SK-N-SH (cell line): ENCODE measurements at regions not wholly inside any gene's neighbourhood (a gene's known extent, or its start where the extent isn't known, plus 50 kb on each side); places are given as distances from the start of the nearest gene placed in this dataset.
"Not testable (repeated sequence)": the region's sequence is repeated elsewhere in the genome, so short reads cannot be mapped to it uniquely, and the experiment has no call there.

Experiments
- CTCF ChIA-PET: fragments of 300-600, 350-600 bp; formaldehyde crosslinking; extraction: SDS; loops from one replicate; lab custom pipeline; 2021; lab: Yijun Ruan, JAX
- POLR2A ChIA-PET: fragments of 350-600 bp; sonication (Branson Sonifier 250); formaldehyde crosslinking; extraction: SDS; loops from one replicate; lab custom pipeline; 2020; ENCODE audit warnings: antibody characterized with exemption, inconsistent platforms; lab: Yijun Ruan, JAX
- DNase-seq: peaks from one replicate; pipeline ENCODE4 v3.0.0; 2012
- H2AFZ ChIP-seq: fragments of 200-600 bp; sonication (generic); 2 replicates; pipeline ENCODE4 v1.8.1; 2016; ENCODE audit warnings: antibody characterized with exemption, mild to moderate bottlenecking, low read depth
- H3F3A ChIP-seq: fragments of 200-600 bp; sonication (generic); replicated peaks from 2 replicates; pipeline ENCODE3; 2016; ENCODE audit warnings: antibody characterized with exemption, mild to moderate bottlenecking; ENCODE audit not compliant: insufficient read depth
- H3K27ac ChIP-seq, 2 experiments: fragments of 200-500 bp in 1 of 2; fragments of 200-600 bp in 1 of 2; sonication (Bioruptor generic) in 1 of 2; sonication (generic), shearing (Covaris generic) in 1 of 2; 2 replicates each; pipeline versions ENCODE4 v1.5.1 to v1.6.1; 2014 to 2016; ENCODE audit warnings: low read depth in 2 of 2, inconsistent platforms in 1 of 2, low read length in 1 of 2, mild to moderate bottlenecking in 1 of 2, mixed read lengths in 1 of 2
- H3K27me3 ChIP-seq: fragments of 200-600 bp; sonication (generic), shearing (Covaris generic); 2 replicates; pipeline ENCODE4 v1.6.1; 2016; ENCODE audit warnings: mixed run types; ENCODE audit not compliant: insufficient read depth
- H3K36me3 ChIP-seq, 2 experiments: fragments of 200-500 bp in 1 of 2; fragments of 200-600 bp in 1 of 2; sonication (Bioruptor generic) in 1 of 2; sonication (generic) in 1 of 2; replicated peaks in 1 of 2; 2 replicates each; pipeline versions ENCODE3 to v1.5.1; 2014 to 2016; ENCODE audit warnings: low read length in 1 of 2, mild to moderate bottlenecking in 1 of 2; ENCODE audit not compliant: insufficient read depth in 2 of 2, control insufficient read depth in 1 of 2
- H3K4me1 ChIP-seq, 2 experiments: fragments of 200-500 bp in 1 of 2; fragments of 200-600 bp in 1 of 2; sonication (Bioruptor generic) in 1 of 2; sonication (generic), shearing (Covaris generic) in 1 of 2; 2 replicates each; pipeline versions ENCODE4 v1.5.1 to v1.6.1; 2014 to 2016; ENCODE audit warnings: low read depth in 1 of 2, low read length in 1 of 2, mixed run types in 1 of 2; ENCODE audit not compliant: insufficient read depth in 2 of 2, control insufficient read depth in 1 of 2
- H3K4me2 ChIP-seq: fragments of 200-600 bp; sonication (generic), shearing (Covaris generic); 2 replicates; pipeline ENCODE4 v1.6.1; 2017; ENCODE audit warnings: mixed run types
- H3K4me3 ChIP-seq, 2 experiments: fragments of 200-500 bp in 1 of 2; fragments of 200-600 bp in 1 of 2; sonication (Bioruptor generic) in 1 of 2; sonication (generic), shearing (Covaris generic) in 1 of 2; 2 replicates each; pipeline versions ENCODE4 v1.5.1 to v1.8.1; 2014 to 2016; ENCODE audit warnings: low read depth in 2 of 2, inconsistent platforms in 1 of 2, low read length in 1 of 2, mild to moderate bottlenecking in 1 of 2, mixed read lengths in 1 of 2, moderate library complexity in 1 of 2
- H3K79me2 ChIP-seq: fragments of 200-600 bp; sonication (generic); 2 replicates; pipeline ENCODE4 v1.8.1; 2017; ENCODE audit warnings: mild to moderate bottlenecking; ENCODE audit not compliant: insufficient read depth
- H3K9ac ChIP-seq: fragments of 200-600 bp; sonication (generic); 2 replicates; pipeline ENCODE4 v1.6.1; 2017; ENCODE audit warnings: mixed run types
- H3K9me2 ChIP-seq: fragments of 200-600 bp; sonication (generic); 2 replicates; pipeline ENCODE4 v1.6.1; 2017; ENCODE audit warnings: mixed run types
- H3K9me3 ChIP-seq: fragments of 200-600 bp; sonication (generic); 2 replicates; pipeline ENCODE4 v1.6.1; 2017; ENCODE audit warnings: mixed run types, mild to moderate bottlenecking, moderate library complexity
- H4K20me1 ChIP-seq: fragments of 200-600 bp; sonication (generic); 2 replicates; pipeline ENCODE4 v1.6.1; 2017; ENCODE audit warnings: mild to moderate bottlenecking, mixed run types; ENCODE audit not compliant: insufficient read depth
- CHD2 ChIP-seq: fragments of 150-350 bp; IDR thresholded peaks from 2 replicates; pipeline ENCODE4 v1.6.1; 2018; ENCODE audit warnings: low read length; ENCODE audit not compliant: partially characterized antibody
- EZH2phosphoT487 ChIP-seq: fragments of 200-600 bp; sonication (generic); IDR thresholded peaks from 2 replicates; pipeline ENCODE4 v1.6.1; 2017; ENCODE audit warnings: low read depth, mixed run types, mild to moderate bottlenecking, antibody characterized with exemption, moderate library complexity, borderline replicate concordance
- FOSL2 ChIP-seq: IDR thresholded peaks from 2 replicates; pipeline ENCODE4 v1.4.0; 2012; ENCODE audit warnings: low read depth, mild to moderate bottlenecking, moderate library complexity, borderline replicate concordance
- FOXM1 ChIP-seq: IDR thresholded peaks from 2 replicates; pipeline ENCODE4 v1.4.0; 2012; ENCODE audit warnings: low read depth, mild to moderate bottlenecking
- GABPA ChIP-seq: IDR thresholded peaks from 2 replicates; pipeline ENCODE4 v1.4.0; 2012; ENCODE audit warnings: low read depth, mild to moderate bottlenecking
- GATA2 ChIP-seq: sonication (generic); formaldehyde crosslinking; IDR thresholded peaks from 2 replicates; pipeline ENCODE4 v1.5.0; 2020; ENCODE audit warnings: mild to moderate bottlenecking, missing genetic modification reagents
- NFIC ChIP-seq: IDR thresholded peaks from 2 replicates; pipeline ENCODE4 v1.4.0; 2012; ENCODE audit warnings: borderline replicate concordance
- POLR2AphosphoS5 ChIP-seq: IDR thresholded peaks from 2 replicates; pipeline ENCODE4 v1.6.1; 2012; ENCODE audit warnings: low read depth, low read length
- RAD21 ChIP-seq: IDR thresholded peaks from 2 replicates; pipeline ENCODE4 v1.6.1; 2012; ENCODE audit warnings: mild to moderate bottlenecking, low read length
- SIN3A ChIP-seq: IDR thresholded peaks from 2 replicates; pipeline ENCODE4 v1.6.1; 2012; ENCODE audit warnings: low read depth, mild to moderate bottlenecking, low read length, moderate library complexity, borderline replicate concordance
- SMC3 ChIP-seq: IDR thresholded peaks from 2 replicates; pipeline ENCODE4 v1.6.1; 2012; ENCODE audit warnings: low read depth, low read length, improper control_type of control experiment
- TAF1 ChIP-seq: IDR thresholded peaks from 2 replicates; pipeline ENCODE4 v1.6.1; 2012; ENCODE audit warnings: low read depth, mild to moderate bottlenecking, low read length, moderate library complexity, borderline replicate concordance
- TCF12 ChIP-seq: IDR thresholded peaks from 2 replicates; pipeline ENCODE4 v1.4.0; 2012
- WGBS: methylation state at CpG from one replicate; pipeline ENCODE4 v1.1.6; 2017; ENCODE audit warnings: low lambda C conversion rate; 5-methylcytosine and 5-hydroxymethylcytosine counted together
- TF ChIP-seq, protein P1 (sequence below): IDR thresholded peaks from 2 replicates; pipeline ENCODE4 v1.4.0; 2012; ENCODE audit warnings: low read depth
- TF ChIP-seq, protein P2 (sequence below): fragments of 150-350 bp; IDR thresholded peaks from 2 replicates; pipeline ENCODE4 v1.6.1; 2017; ENCODE audit warnings: antibody characterized with exemption, low read length, low read depth, borderline replicate concordance
- TF ChIP-seq, protein P3 (sequence below): fragments of 200-600 bp; sonication (generic); IDR thresholded peaks from 2 replicates; pipeline ENCODE4 v1.6.1; 2017; ENCODE audit warnings: antibody characterized with exemption, mild to moderate bottlenecking, moderate library complexity

- Histone ChIP-seq H3K4me1 (no peaks in the 10 kb centered on the region), H3K27ac (no peak overlapping the region), H3K9ac (no peak overlapping the region), H3K4me2 (no peak overlapping the region), H3F3A (no peaks in the 10 kb centered on the region), H3K4me3 (no peak overlapping the region), H3K27me3 (no peaks in the 10 kb centered on the region), H3K79me2 (no peaks in the 10 kb centered on the region), H4K20me1 (no peaks in the 10 kb centered on the region), H3K9me2 (no peaks in the 10 kb centered on the region), H3K36me3 (no peaks in the 10 kb centered on the region), H3K9me3 (no peaks in the 10 kb centered on the region), H2AFZ (no peak overlapping the region)
- TF ChIP-seq, protein P1, sequence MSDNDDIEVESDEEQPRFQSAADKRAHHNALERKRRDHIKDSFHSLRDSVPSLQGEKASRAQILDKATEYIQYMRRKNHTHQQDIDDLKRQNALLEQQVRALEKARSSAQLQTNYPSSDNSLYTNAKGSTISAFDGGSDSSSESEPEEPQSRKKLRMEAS: no peak
- no peak for TF ChIP-seq TAF1
- TF ChIP-seq SMC3: no peak
- TF ChIP-seq POLR2AphosphoS5: no peak
- TF ChIP-seq GABPA: no peak
- TF ChIP-seq SIN3A: no peak
- TF ChIP-seq FOXM1: no peak
- TF ChIP-seq, protein P2, sequence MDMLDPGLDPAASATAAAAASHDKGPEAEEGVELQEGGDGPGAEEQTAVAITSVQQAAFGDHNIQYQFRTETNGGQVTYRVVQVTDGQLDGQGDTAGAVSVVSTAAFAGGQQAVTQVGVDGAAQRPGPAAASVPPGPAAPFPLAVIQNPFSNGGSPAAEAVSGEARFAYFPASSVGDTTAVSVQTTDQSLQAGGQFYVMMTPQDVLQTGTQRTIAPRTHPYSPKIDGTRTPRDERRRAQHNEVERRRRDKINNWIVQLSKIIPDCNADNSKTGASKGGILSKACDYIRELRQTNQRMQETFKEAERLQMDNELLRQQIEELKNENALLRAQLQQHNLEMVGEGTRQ: no peak
- no peak for TF ChIP-seq GATA2
- 55% methylated on average over 5 of the region's 5 CpGs for WGBS
- DNase-seq: no peak
- ChIA-PET POLR2A (no interaction called here), CTCF (interaction anchor here (0.8 kb wide), 1 partner anchor 168 kb away, joined by 3 read pairs; no protein-coding TSS in a partner anchor)
Measured at GRCh38 chr16:86350289-86350688, 160.0 kb upstream of the FOXF1 start.

DNA sequence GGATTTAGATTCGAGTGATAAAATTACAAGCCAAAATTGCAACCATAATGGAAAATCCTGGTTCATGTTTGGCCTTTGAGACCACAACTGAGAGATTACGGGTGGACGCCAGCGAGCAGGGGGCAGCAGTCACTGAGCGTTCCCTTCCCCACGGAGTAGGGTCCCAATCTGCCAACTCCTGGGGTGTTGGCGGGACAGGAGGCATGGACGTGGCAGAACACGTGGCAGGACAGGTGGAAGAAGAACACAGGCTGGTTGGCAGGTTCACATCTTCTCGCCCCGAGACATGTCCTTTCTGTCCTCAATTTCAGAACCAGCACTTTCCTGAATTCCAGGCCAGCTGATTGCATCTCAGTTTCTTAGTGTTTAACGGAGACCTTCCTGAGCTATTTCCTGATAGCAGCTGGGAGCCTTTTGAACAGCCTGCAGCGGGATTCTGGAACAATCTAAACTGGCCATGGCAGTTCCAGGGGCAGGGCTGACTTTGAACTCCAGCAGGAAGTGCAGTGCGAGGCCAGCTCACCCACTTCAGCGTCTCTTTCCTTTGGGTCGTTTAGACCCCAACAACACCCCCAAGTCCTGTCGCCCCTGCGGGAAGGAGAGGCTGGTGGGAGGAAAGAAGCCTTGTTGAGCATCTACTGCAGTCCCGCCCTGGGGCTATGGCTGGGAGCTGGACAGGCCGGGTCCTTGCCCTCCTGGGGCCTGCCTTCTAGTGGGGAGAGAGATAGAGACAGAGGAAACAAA is 159.1 kb upstream of the FOXF1 start:
- Histone ChIP-seq H3K27ac (no peak overlapping the region), H3K9ac (no peak overlapping the region), H3K4me1 (no peaks in the 10 kb centered on the region), H3K36me3 (no peaks in the 10 kb centered on the region), H3K4me3 (no peak overlapping the region), H3K79me2 (no peaks in the 10 kb centered on the region), H4K20me1 (no peaks in the 10 kb centered on the region), H3K4me2 (no peak overlapping the region), H3K9me2 (no peaks in the 10 kb centered on the region), H3K9me3 (no peaks in the 10 kb centered on the region), H3K27me3 (no peaks in the 10 kb centered on the region), H2AFZ (no peak overlapping the region), H3F3A (no peaks in the 10 kb centered on the region)
- 63% methylated on average over 18 of the region's 20 CpGs for WGBS
- DNase-seq: no peak
- ChIA-PET POLR2A (no interaction called here), CTCF (interaction anchor here (0.9 to 1.3 kb wide), 2 partner anchors 11 to 99 kb away, joined by 3 read pairs; no protein-coding TSS in a partner anchor)
- TF ChIP-seq CHD2 (no peak), RAD21 (no peak), TCF12 (no peak), NFIC (no peak), FOSL2 (no peak), EZH2phosphoT487 (no peak), POLR2AphosphoS5 (no peak)
- TF ChIP-seq, protein P3, sequence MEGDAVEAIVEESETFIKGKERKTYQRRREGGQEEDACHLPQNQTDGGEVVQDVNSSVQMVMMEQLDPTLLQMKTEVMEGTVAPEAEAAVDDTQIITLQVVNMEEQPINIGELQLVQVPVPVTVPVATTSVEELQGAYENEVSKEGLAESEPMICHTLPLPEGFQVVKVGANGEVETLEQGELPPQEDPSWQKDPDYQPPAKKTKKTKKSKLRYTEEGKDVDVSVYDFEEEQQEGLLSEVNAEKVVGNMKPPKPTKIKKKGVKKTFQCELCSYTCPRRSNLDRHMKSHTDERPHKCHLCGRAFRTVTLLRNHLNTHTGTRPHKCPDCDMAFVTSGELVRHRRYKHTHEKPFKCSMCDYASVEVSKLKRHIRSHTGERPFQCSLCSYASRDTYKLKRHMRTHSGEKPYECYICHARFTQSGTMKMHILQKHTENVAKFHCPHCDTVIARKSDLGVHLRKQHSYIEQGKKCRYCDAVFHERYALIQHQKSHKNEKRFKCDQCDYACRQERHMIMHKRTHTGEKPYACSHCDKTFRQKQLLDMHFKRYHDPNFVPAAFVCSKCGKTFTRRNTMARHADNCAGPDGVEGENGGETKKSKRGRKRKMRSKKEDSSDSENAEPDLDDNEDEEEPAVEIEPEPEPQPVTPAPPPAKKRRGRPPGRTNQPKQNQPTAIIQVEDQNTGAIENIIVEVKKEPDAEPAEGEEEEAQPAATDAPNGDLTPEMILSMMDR: no peak

- H3K4me2 ChIP-seq, H3K9me3 ChIP-seq, H3K9me2 ChIP-seq, H3K4me3 ChIP-seq, H3F3A ChIP-seq, H4K20me1 ChIP-seq, POLR2A ChIA-PET, H3K4me1 ChIP-seq, H3K79me2 ChIP-seq, H3K9ac ChIP-seq, DNase-seq, H2AFZ ChIP-seq, H3K27ac ChIP-seq, H3K27me3 ChIP-seq, H3K36me3 ChIP-seq: not testable (repeated sequence)
- WGBS: 51% methylated on average over 10 of the region's 10 CpGs
- CTCF ChIA-PET: interaction anchor here (0.9 to 1.3 kb wide), 2 partner anchors 12 to 99 kb away, joined by 3 read pairs; no protein-coding TSS in a partner anchor
Measured at GRCh38 chr16:86351785-86352139, 158.6 kb upstream of the FOXF1 start.
